H9 (cell line): ENCODE measurements at regions not wholly inside any gene's neighbourhood (a gene's known extent, or its start where the extent isn't known, plus 50 kb on each side); places are given as distances from the start of the nearest gene placed in this dataset.

Source experiments
- DNase-seq: peaks from one replicate; pipeline ENCODE4 v3.0.0-alpha.2; 2017
- H2AFZ ChIP-seq: one replicate; pipeline ENCODE4 v1.6.1; 2013; ENCODE audit warnings: mild to moderate bottlenecking, low read length, control low read depth, moderate library complexity
- H2AK5ac ChIP-seq: 2 replicates; pipeline ENCODE4 v1.6.1; 2013; ENCODE audit warnings: low read length, control low read depth, mixed read lengths; ENCODE audit not compliant: insufficient read length
- H2BK120ac ChIP-seq: one replicate; pipeline ENCODE4 v1.6.1; 2013; ENCODE audit warnings: low read depth, mild to moderate bottlenecking, low read length, control low read depth, inconsistent platforms; ENCODE audit not compliant: poor library complexity, severe bottlenecking
- H2BK12ac ChIP-seq: 2 replicates; pipeline ENCODE4 v1.6.1; 2013; ENCODE audit warnings: low read length, control low read depth, mixed read lengths, low read depth; ENCODE audit not compliant: insufficient read length
- H2BK15ac ChIP-seq: 2 replicates; pipeline ENCODE4 v1.6.1; 2013; ENCODE audit warnings: low read depth, low read length, control low read depth
- H2BK20ac ChIP-seq: one replicate; pipeline ENCODE4 v1.6.1; 2013; ENCODE audit warnings: low read depth, mild to moderate bottlenecking, low read length, control low read depth, inconsistent platforms; ENCODE audit not compliant: poor library complexity, severe bottlenecking
- H2BK5ac ChIP-seq: 2 replicates; pipeline ENCODE4 v1.6.1; 2013; ENCODE audit warnings: low read length, control low read depth, mixed read lengths; ENCODE audit not compliant: insufficient read length
- H3K14ac ChIP-seq: 2 replicates; pipeline ENCODE4 v1.6.1; 2013; ENCODE audit warnings: low read length, control low read depth; ENCODE audit not compliant: insufficient read depth
- H3K18ac ChIP-seq: 2 replicates; pipeline ENCODE4 v1.6.1; 2013; ENCODE audit warnings: low read depth, mild to moderate bottlenecking, mixed read lengths, low read length, control low read depth; ENCODE audit not compliant: insufficient read length
- H3K23ac ChIP-seq: 2 replicates; pipeline ENCODE4 v1.6.1; 2013; ENCODE audit warnings: low read length, control low read depth, mixed read lengths, low read depth; ENCODE audit not compliant: insufficient read length
- H3K23me2 ChIP-seq: 2 replicates; pipeline ENCODE4 v1.6.1; 2013; ENCODE audit warnings: low read depth, mild to moderate bottlenecking, mixed read lengths, low read length, control low read depth; ENCODE audit not compliant: insufficient read length, poor library complexity, severe bottlenecking
- H3K27ac ChIP-seq: 2 replicates; pipeline ENCODE4 v1.5.1; 2013; ENCODE audit warnings: low read length, control low read depth, mixed read lengths, low read depth; ENCODE audit not compliant: insufficient read length
- H3K27me3 ChIP-seq: 2 replicates; pipeline ENCODE4 v1.6.1; 2013; ENCODE audit warnings: low read length, control low read depth, inconsistent platforms; ENCODE audit not compliant: insufficient read depth
- H3K4ac ChIP-seq: 2 replicates; pipeline ENCODE4 v1.6.1; 2013; ENCODE audit warnings: low read depth, mild to moderate bottlenecking, control low read depth, inconsistent platforms, low read length, moderate library complexity
- H3K4me1 ChIP-seq: 2 replicates; pipeline ENCODE4 v1.6.1; 2013; ENCODE audit warnings: low read length, control low read depth, inconsistent platforms; ENCODE audit not compliant: insufficient read depth
- H3K4me2 ChIP-seq: 2 replicates; pipeline ENCODE4 v1.6.1; 2013; ENCODE audit warnings: low read length, control low read depth, mixed read lengths; ENCODE audit not compliant: insufficient read length, insufficient read depth
- H3K56ac ChIP-seq: 2 replicates; pipeline ENCODE4 v1.6.1; 2013; ENCODE audit warnings: low read depth, mild to moderate bottlenecking, mixed read lengths, low read length, control low read depth; ENCODE audit not compliant: insufficient read length
- H3K79me1 ChIP-seq: 2 replicates; pipeline ENCODE4 v1.6.1; 2013; ENCODE audit warnings: low read depth, mild to moderate bottlenecking, moderate library complexity, low read length, control low read depth, inconsistent platforms; ENCODE audit not compliant: insufficient read depth, poor library complexity, severe bottlenecking
- H3K79me2 ChIP-seq: 2 replicates; pipeline ENCODE4 v1.6.1; 2013; ENCODE audit warnings: low read length, control low read depth, inconsistent platforms; ENCODE audit not compliant: insufficient read depth
- H3K9ac ChIP-seq: 2 replicates; pipeline ENCODE4 v1.6.1; 2013; ENCODE audit warnings: low read length, control low read depth, mixed read lengths; ENCODE audit not compliant: insufficient read length; ENCODE audit errors: extremely low read depth
- H3K9me3 ChIP-seq: one replicate; pipeline ENCODE4 v1.6.1; 2013; ENCODE audit warnings: low read depth, low read length, inconsistent platforms; ENCODE audit not compliant: control insufficient read depth
- H3T11ph ChIP-seq: one replicate; pipeline ENCODE4 v1.6.1; 2013; ENCODE audit warnings: mild to moderate bottlenecking, low read length, control low read depth, inconsistent platforms
- H4K20me1 ChIP-seq: one replicate; pipeline ENCODE4 v1.6.1; 2013; ENCODE audit not compliant: control insufficient read depth, insufficient read length, insufficient read depth
- H4K5ac ChIP-seq: 2 replicates; pipeline ENCODE4 v1.6.1; 2013; ENCODE audit warnings: low read depth, mild to moderate bottlenecking, mixed read lengths, low read length, control low read depth; ENCODE audit not compliant: insufficient read length
- H4K8ac ChIP-seq: replicated peaks from 2 replicates; pipeline ENCODE4 v1.6.1; 2013; ENCODE audit warnings: low read length, control low read depth, mixed read lengths, low read depth; ENCODE audit not compliant: insufficient read length
- H4K91ac ChIP-seq: 2 replicates; pipeline ENCODE4 v1.6.1; 2013; ENCODE audit warnings: low read depth, mild to moderate bottlenecking, moderate library complexity, mixed read lengths, low read length, control low read depth; ENCODE audit not compliant: insufficient read length
- H3K27ac Mint-ChIP-seq, 3 experiments: 2 replicates in 2 of 3; 3 replicates in 1 of 3; pipeline ENCODE4 v1.8.0; 2020 to 2021; ENCODE audit warnings: mixed read lengths in 3 of 3, mild to moderate bottlenecking in 1 of 3, moderate library complexity in 1 of 3
- H3K27me3 Mint-ChIP-seq: 2 replicates; pipeline ENCODE4 v1.8.0; 2021; ENCODE audit warnings: low read depth, mild to moderate bottlenecking, moderate library complexity, mixed read lengths
- H3K36me3 Mint-ChIP-seq, 3 experiments: 2 replicates in 2 of 3; 3 replicates in 1 of 3; pipeline ENCODE4 v1.8.0; 2020 to 2021; ENCODE audit warnings: low read depth in 3 of 3, mixed read lengths in 3 of 3; ENCODE audit not compliant: insufficient read depth in 1 of 3
- H3K4me1 Mint-ChIP-seq, 2 experiments: 2 replicates each; pipeline ENCODE4 v1.8.0; 2020; ENCODE audit warnings: mixed read lengths in 2 of 2
- H3K4me3 Mint-ChIP-seq, 2 experiments: 2 replicates in 1 of 2; 3 replicates in 1 of 2; pipeline ENCODE4 v1.8.0; 2020 to 2021; ENCODE audit warnings: mild to moderate bottlenecking in 2 of 2, mixed read lengths in 2 of 2, moderate library complexity in 1 of 2
- H3K9me3 Mint-ChIP-seq, 2 experiments: 2 replicates in 1 of 2; 3 replicates in 1 of 2; pipeline ENCODE4 v1.8.0; 2020; ENCODE audit warnings: mild to moderate bottlenecking in 2 of 2, mixed read lengths in 2 of 2, moderate library complexity in 1 of 2
- whole genome bisulfite sequencing: extraction: QIAGEN DNeasy Blood & Tissue Kit; methylation state at CpG from one replicate; pipeline ENCODE4 v1.1.7; 2013; ENCODE audit warnings: missing lambda C conversion rate, low lambda C conversion rate, mixed read lengths; ENCODE audit not compliant: insufficient read length; ENCODE audit errors: extremely low coverage; 5-methylcytosine and 5-hydroxymethylcytosine counted together
- TF ChIP-seq, protein P1 (sequence below): fragments of 200-600 bp; sonication (generic); conservative IDR thresholded peaks from 3 replicates; pipeline ENCODE4 v1.8.0; 2021; ENCODE audit warnings: antibody characterized with exemption, mild to moderate bottlenecking

DNA sequence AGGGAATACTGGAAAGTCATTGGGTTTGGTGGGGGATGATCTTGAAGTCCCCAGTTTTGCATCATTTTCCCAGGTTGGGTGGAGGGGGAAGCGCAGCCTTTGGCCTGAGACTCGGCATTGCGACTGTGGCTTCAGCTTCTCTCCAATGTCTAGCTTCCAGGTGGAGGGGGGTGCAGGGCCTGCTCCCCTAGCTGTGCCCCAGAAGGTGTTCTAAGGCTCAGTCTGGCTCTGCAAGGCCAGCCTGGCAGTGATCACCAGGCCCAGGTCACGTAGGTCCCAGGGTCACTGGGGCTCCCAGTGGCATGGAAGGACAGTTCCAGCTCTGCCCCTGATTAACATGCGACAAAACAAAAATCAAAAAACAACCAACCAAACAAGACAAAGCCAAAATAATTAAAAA is 56.9 kb upstream of the HAAO start:
- Histone ChIP-seq H3K79me1 (no peaks in the 10 kb centered on the region), H4K8ac (no peak overlapping the region), H3K27me3 (no peaks in the 10 kb centered on the region), H4K91ac (no peak overlapping the region), H2BK120ac (no peak overlapping the region), H3K14ac (no peak overlapping the region), H3K9me3 (no peaks in the 10 kb centered on the region), H2BK12ac (no peak overlapping the region), H3K56ac (no peak overlapping the region), H3K4me1 (no peaks in the 10 kb centered on the region), H3K18ac (no peak overlapping the region), H2BK20ac (no peak overlapping the region), H3K4me2 (no peak overlapping the region), H3K79me2 (no peaks in the 10 kb centered on the region), H3K27ac (no peak overlapping the region), H3T11ph (no peak overlapping the region), H3K23ac (no peak overlapping the region), H2AFZ (no peak overlapping the region), H4K20me1 (no peaks in the 10 kb centered on the region), H2BK15ac (no peak overlapping the region), H2AK5ac (no peak overlapping the region), H3K9ac (no peak overlapping the region), H3K23me2 (no peaks in the 10 kb centered on the region), H2BK5ac (no peak overlapping the region), H3K4ac (no peak overlapping the region), H4K5ac (no peak overlapping the region)
- Mint-ChIP-seq H3K4me1 (peaks cover 3 to 10% of the 10 kb centered on the region in 2 experiments; a peak in 3 of 4 replicates), H3K27ac (no peak overlapping the region), H3K4me3 (no peak overlapping the region), H3K9me3 (no peaks in the 10 kb centered on the region), H3K27me3 (no peaks in the 10 kb centered on the region; the same call in 1 of the 2 replicates), H3K36me3 (no peaks in the 10 kb centered on the region)
- WGBS: no CpG with 5 or more reads among the region's 5 CpGs
- DNase-seq: no peak
- TF ChIP-seq, protein P1, sequence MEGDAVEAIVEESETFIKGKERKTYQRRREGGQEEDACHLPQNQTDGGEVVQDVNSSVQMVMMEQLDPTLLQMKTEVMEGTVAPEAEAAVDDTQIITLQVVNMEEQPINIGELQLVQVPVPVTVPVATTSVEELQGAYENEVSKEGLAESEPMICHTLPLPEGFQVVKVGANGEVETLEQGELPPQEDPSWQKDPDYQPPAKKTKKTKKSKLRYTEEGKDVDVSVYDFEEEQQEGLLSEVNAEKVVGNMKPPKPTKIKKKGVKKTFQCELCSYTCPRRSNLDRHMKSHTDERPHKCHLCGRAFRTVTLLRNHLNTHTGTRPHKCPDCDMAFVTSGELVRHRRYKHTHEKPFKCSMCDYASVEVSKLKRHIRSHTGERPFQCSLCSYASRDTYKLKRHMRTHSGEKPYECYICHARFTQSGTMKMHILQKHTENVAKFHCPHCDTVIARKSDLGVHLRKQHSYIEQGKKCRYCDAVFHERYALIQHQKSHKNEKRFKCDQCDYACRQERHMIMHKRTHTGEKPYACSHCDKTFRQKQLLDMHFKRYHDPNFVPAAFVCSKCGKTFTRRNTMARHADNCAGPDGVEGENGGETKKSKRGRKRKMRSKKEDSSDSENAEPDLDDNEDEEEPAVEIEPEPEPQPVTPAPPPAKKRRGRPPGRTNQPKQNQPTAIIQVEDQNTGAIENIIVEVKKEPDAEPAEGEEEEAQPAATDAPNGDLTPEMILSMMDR: no peak
